ENCODE measurements at regions not wholly inside any gene's neighbourhood (a gene's known extent, or its start where the extent isn't known, plus 50 kb on each side); places are given as distances from the start of the nearest gene placed in this dataset.

- TF ChIP-seq CTCF (IDR thresholded peaks at IDR 0.05) (no peak), EZH2 (IDR thresholded peaks at IDR 0.05; ENCODE audit: borderline replicate concordance, insufficient read depth, low read depth, low read length, poor library complexity, severe bottlenecking) (no peak)
Measured at GRCh38 chr4:151968643-151969042, 207.8 kb upstream of the GATB start.

Measured in B cell (primary cell).